ENCODE measurements at regions not wholly inside any gene's neighbourhood (a gene's known extent, or its start where the extent isn't known, plus 50 kb on each side); places are given as distances from the start of the nearest gene placed in this dataset.

- no peak for TF ChIP-seq POLR2A (IDR thresholded peaks at IDR 0.05)
- no peak for TF ChIP-seq CTCF (IDR thresholded peaks at IDR 0.05 in 8 of 11, conservative IDR thresholded peaks at IDR 0.05 in 3 of 11)
- no peak for TF ChIP-seq POLR2AphosphoS5 (IDR thresholded peaks at IDR 0.05)
- 76 to 91% (median 86%) methylated on average over 3 of the region's 3 CpGs for WGBS, 5 donors
- Histone ChIP-seq H3K27me3 (replicated peaks in 1 of 7) (no peaks in the 10 kb centered on the region), H3K36me3 (no peaks in the 10 kb centered on the region), H3K4me1 (no peaks in the 10 kb centered on the region), H3K27ac (no peak overlapping the region), H3K4me3 (no peak overlapping the region), H3K9me3 (no peaks in the 10 kb centered on the region)
- no peak for DNase-seq
- intact Hi-C loops (cut with DNase I; ENCODE audit: low total_unique reads), result no loop called here
These were observed 507.9 kb downstream of the UQCRFS1 start for GRCh38 chr19:28705008-28705407.

- intact Hi-C loops (cut with DNase I; ENCODE audit: low total_unique reads), result no loop called here
These were observed 509.5 kb downstream of the UQCRFS1 start for GRCh38 chr19:28703400-28703956.

GRCh38 chr19:28701491-28701890, 511.5 kb downstream of the UQCRFS1 start:
- no peak for DNase-seq
- no peaks in the 10 kb centered on the region for H3K27me3 ChIP-seq (replicated peaks in 1 of 7)
- intact Hi-C loops (cut with DNase I; ENCODE audit: low total_unique reads), result no loop called here
- H3K36me3 ChIP-seq, result no peaks in the 10 kb centered on the region
- WGBS, 5 donors, result 60 to 83% (median 74%) methylated on average over 1 of the region's 1 CpG
- TF ChIP-seq CTCF (IDR thresholded peaks at IDR 0.05 in 8 of 11, conservative IDR thresholded peaks at IDR 0.05 in 3 of 11) (no peak), POLR2AphosphoS5 (IDR thresholded peaks at IDR 0.05) (no peak), POLR2A (IDR thresholded peaks at IDR 0.05) (no peak)
- no peak overlapping the region for H3K4me3 ChIP-seq
- H3K9me3 ChIP-seq, result no peaks in the 10 kb centered on the region
- H3K27ac ChIP-seq, result no peak overlapping the region
- no peaks in the 10 kb centered on the region for H3K4me1 ChIP-seq

More at GRCh38 chr19:28703400-28703956, 509.5 kb downstream of the UQCRFS1 start:
- H3K4me3 ChIP-seq, result no peak overlapping the region
- no peaks in the 10 kb centered on the region for H3K27me3 ChIP-seq (replicated peaks in 1 of 7)
- TF ChIP-seq POLR2A (IDR thresholded peaks at IDR 0.05) (no peak), POLR2AphosphoS5 (IDR thresholded peaks at IDR 0.05) (no peak), CTCF (IDR thresholded peaks at IDR 0.05 in 8 of 11, conservative IDR thresholded peaks at IDR 0.05 in 3 of 11) (no peak)
- no peaks in the 10 kb centered on the region for H3K36me3 ChIP-seq
- no peaks in the 10 kb centered on the region for H3K4me1 ChIP-seq
- H3K27ac ChIP-seq, result no peak overlapping the region
- H3K9me3 ChIP-seq, result no peaks in the 10 kb centered on the region
- DNase-seq, result no peak

- DNase-seq, result no peak
- H3K9me3 ChIP-seq, result no peaks in the 10 kb centered on the region
- TF ChIP-seq POLR2A (IDR thresholded peaks at IDR 0.05) (no peak), POLR2AphosphoS5 (IDR thresholded peaks at IDR 0.05) (no peak), CTCF (IDR thresholded peaks at IDR 0.05 in 8 of 11, conservative IDR thresholded peaks at IDR 0.05 in 3 of 11) (no peak)
- intact Hi-C loops (cut with DNase I; ENCODE audit: low total_unique reads), result no loop called here
- WGBS, 5 donors, result 70 to 80% (median 78%) methylated on average over 4 of the region's 4 CpGs
- H3K27me3 ChIP-seq (replicated peaks in 1 of 7), result no peaks in the 10 kb centered on the region
- no peak overlapping the region for H3K27ac ChIP-seq
- no peaks in the 10 kb centered on the region for H3K4me1 ChIP-seq
- no peak overlapping the region for H3K4me3 ChIP-seq
- H3K36me3 ChIP-seq, result no peaks in the 10 kb centered on the region
These were observed 512.8 kb downstream of the UQCRFS1 start for GRCh38 chr19:28700176-28700575.

All from spleen (tissue), 11 donors.